K562 (cell line): ENCODE measurements at regions not wholly inside any gene's neighbourhood (a gene's known extent, or its start where the extent isn't known, plus 50 kb on each side); places are given as distances from the start of the nearest gene placed in this dataset.
"Not testable (repeated sequence)": the region's sequence is repeated elsewhere in the genome, so short reads cannot be mapped to it uniquely, and the experiment has no call there.

Experiments used
- ATAC-seq: fragments of 200-7000 bp; cut with Tn5 transposase; 3 replicates; pipeline ENCODE4 v1.9.1; 2020; ENCODE audit warnings: moderate library complexity
- BruUV-seq: library from RNA; stranded (reverse); fragments of 400-500 nt; replicated peaks from 2 replicates; lab custom pipeline; 2021; lab: Mats Ljungman, UMichigan
- CTCF ChIA-PET: fragments of 300-600 bp; formaldehyde crosslinking; extraction: SDS; loops from one replicate; lab custom pipeline; 2021; ENCODE audit warnings: low intra/inter-chr PET ratio; lab: Yijun Ruan, JAX
- POLR2A ChIA-PET: fragments of 300-600, 350-650 bp; sonication (Branson Sonifier 250); formaldehyde crosslinking; extraction: SDS; loops from one replicate; lab custom pipeline; 2021; ENCODE audit warnings: antibody characterized with exemption, inconsistent platforms; lab: Yijun Ruan, JAX
- DNase-seq, 4 experiments: peaks; one replicate each; pipeline versions ENCODE4 v3.0.0 to v3.0.0-alpha.2; 2011 to 2018; ENCODE audit warnings: low spot score in 3 of 4, mixed read lengths in 3 of 4; ENCODE audit errors: extremely low read depth in 1 of 4
- FAIRE-seq: peaks from 2 replicates; lab custom pipeline; 2011; peaks lifted over from hg19 to GRCh38; lab: Jason Lieb, UNC
- H2AFZ ChIP-seq: 2 replicates; pipeline ENCODE4 v1.6.0; 2011; ENCODE audit warnings: low read depth, low read length, control low read depth, inconsistent platforms
- H3K27ac ChIP-seq: fragments of 200-600 bp; 3 replicates; pipeline ENCODE4 v1.8.0; 2011; ENCODE audit warnings: low read depth, mild to moderate bottlenecking, control low read depth, inconsistent platforms, low read length, moderate library complexity, mixed read lengths; ENCODE audit errors: extremely low read depth
- H3K27me3 ChIP-seq, 2 experiments: fragments of 300-600 bp in 1 of 2; 2 replicates in 1 of 2; 3 replicates in 1 of 2; pipeline versions ENCODE4 v1.6.0 to v1.8.0; 2011; ENCODE audit warnings: inconsistent platforms in 2 of 2, low read length in 2 of 2, mild to moderate bottlenecking in 1 of 2, mixed read lengths in 1 of 2, moderate library complexity in 1 of 2; ENCODE audit not compliant: control insufficient read depth in 2 of 2, insufficient read depth in 2 of 2
- H3K36me3 ChIP-seq: fragments of 300-600 bp; 3 replicates; pipeline ENCODE4 v1.8.0; 2011; ENCODE audit warnings: mild to moderate bottlenecking, low read length, inconsistent platforms; ENCODE audit not compliant: control insufficient read depth, insufficient read depth
- H3K4me1 ChIP-seq, 2 experiments: fragments of 200-600 bp in 1 of 2; replicated peaks in 1 of 2; 2 replicates in 1 of 2; 3 replicates in 1 of 2; pipeline versions ENCODE4 v1.5.1 to v1.8.0; 2011; ENCODE audit warnings: inconsistent platforms in 2 of 2, low read length in 2 of 2, mild to moderate bottlenecking in 1 of 2, mixed read lengths in 1 of 2, moderate library complexity in 1 of 2; ENCODE audit not compliant: control insufficient read depth in 2 of 2, insufficient read depth in 2 of 2
- H3K4me2 ChIP-seq: 2 replicates; pipeline ENCODE4 v1.6.1; 2011; ENCODE audit warnings: low read length, control low read depth, inconsistent platforms, mixed read lengths; ENCODE audit not compliant: insufficient read depth
- H3K4me3 ChIP-seq: fragments of 200-600 bp; sonication (generic), shearing (Covaris generic); 2 replicates; pipeline ENCODE4 v1.5.1; 2016; ENCODE audit warnings: control low read depth, inconsistent platforms
- H3K79me2 ChIP-seq: fragments of 200-600 bp; 3 replicates; pipeline ENCODE4 v1.8.0; 2011; ENCODE audit warnings: low read length, inconsistent platforms; ENCODE audit not compliant: control insufficient read depth, insufficient read depth
- H3K9ac ChIP-seq, 2 experiments: 2 replicates each; pipeline versions ENCODE4 v1.6.0 to v1.6.1; 2011; ENCODE audit warnings: low read depth in 2 of 2, low read length in 2 of 2, control low read depth in 1 of 2, inconsistent platforms in 1 of 2, mild to moderate bottlenecking in 1 of 2, mixed read lengths in 1 of 2; ENCODE audit not compliant: insufficient read depth in 1 of 2
- H3K9me1 ChIP-seq: one replicate; pipeline ENCODE4 v1.6.0; 2011; ENCODE audit warnings: inconsistent platforms, mild to moderate bottlenecking, low read length, moderate library complexity; ENCODE audit not compliant: control insufficient read depth, insufficient read depth
- H3K9me3 ChIP-seq: replicated peaks from 2 replicates; pipeline ENCODE4 v1.5.1; 2011; ENCODE audit warnings: low read depth, low read length, inconsistent platforms; ENCODE audit not compliant: control insufficient read depth, insufficient read depth
- H4K20me1 ChIP-seq: replicated peaks from 2 replicates; pipeline ENCODE4 v1.6.1; 2011; ENCODE audit warnings: low read length, inconsistent platforms, mixed read lengths; ENCODE audit not compliant: control insufficient read depth, insufficient read depth
- FOXK2 ChIP-seq, 2 experiments: fragments of 450-650 bp; IDR thresholded peaks in 1 of 2; conservative IDR thresholded peaks in 1 of 2; 2 replicates each; pipeline ENCODE4 v1.6.1; 2016; ENCODE audit warnings: low read depth in 2 of 2, mild to moderate bottlenecking in 1 of 2
- FOXM1 ChIP-seq, 2 experiments: fragments of 450-650 bp in 1 of 2; sonication (generic) in 1 of 2; formaldehyde crosslinking in 1 of 2; IDR thresholded peaks; 2 replicates each; pipeline versions ENCODE4 v1.6.1 to v1.9.0; 2017 to 2022; ENCODE audit warnings: low read depth in 2 of 2, mild to moderate bottlenecking in 2 of 2, missing genetic modification reagents in 1 of 2, moderate library complexity in 1 of 2
- HMG20B ChIP-seq: fragments of 250-450 bp; sonication (Bioruptor Pico); IDR thresholded peaks from 2 replicates; pipeline ENCODE4 v1.5.0; 2021; ENCODE audit warnings: mild to moderate bottlenecking
- KAT7 ChIP-seq: sonication (generic); formaldehyde crosslinking; IDR thresholded peaks from 2 replicates; pipeline ENCODE4 v1.8.0; 2022; ENCODE audit warnings: missing genetic modification reagents, mild to moderate bottlenecking, borderline replicate concordance
- NCOA1 ChIP-seq: fragments of 450-650 bp; IDR thresholded peaks from 2 replicates; pipeline ENCODE4 v1.6.1; 2016; ENCODE audit warnings: low read depth
- SRSF9 ChIP-seq: fragments of 200-400 bp; formaldehyde crosslinking; IDR thresholded peaks from 2 replicates; pipeline ENCODE4 v1.6.1; 2017; ENCODE audit warnings: low read depth, low read length, borderline replicate concordance
- THAP7 ChIP-seq: fragments of 250-450 bp; sonication (Bioruptor Pico); IDR thresholded peaks from 2 replicates; pipeline ENCODE4 v1.5.0; 2021
- ZBTB1 ChIP-seq: sonication (generic); formaldehyde crosslinking; IDR thresholded peaks from 2 replicates; pipeline ENCODE4 v1.8.1; 2023; ENCODE audit warnings: missing genetic modification reagents, low read depth, mild to moderate bottlenecking, borderline replicate concordance
- ZNF124 ChIP-seq: sonication (generic); formaldehyde crosslinking; IDR thresholded peaks from 2 replicates; pipeline ENCODE4 v1.8.1; 2022; ENCODE audit warnings: missing genetic modification reagents
- WGBS: fragments of 100-300 bp; shearing (Covaris generic); methylation state at CpG from one replicate; pipeline ENCODE4 v1.1.6; 2016; ENCODE audit warnings: low coverage, mixed read lengths; ENCODE audit not compliant: insufficient coverage; ENCODE audit errors: missing lambda C conversion rate; 5-methylcytosine and 5-hydroxymethylcytosine counted together
- in situ Hi-C: fragments of 300-500 bp; cut with MboI; formaldehyde crosslinking; loops from 4 replicates; pipeline ENCODE4 v1.15.0; 2018; ENCODE audit warnings: inconsistent platforms, mixed read lengths
- intact Hi-C: fragments of 100-400 bp; cut with micrococcal nuclease; formaldehyde crosslinking; loops from 2 replicates; pipeline ENCODE4 v1.14.2; 2022
- TF ChIP-seq, protein P1 (sequence below): IDR thresholded peaks from 2 replicates; pipeline ENCODE4 v1.6.1; 2011; ENCODE audit not compliant: insufficient read length; ENCODE audit errors: extremely low read depth

DNA sequence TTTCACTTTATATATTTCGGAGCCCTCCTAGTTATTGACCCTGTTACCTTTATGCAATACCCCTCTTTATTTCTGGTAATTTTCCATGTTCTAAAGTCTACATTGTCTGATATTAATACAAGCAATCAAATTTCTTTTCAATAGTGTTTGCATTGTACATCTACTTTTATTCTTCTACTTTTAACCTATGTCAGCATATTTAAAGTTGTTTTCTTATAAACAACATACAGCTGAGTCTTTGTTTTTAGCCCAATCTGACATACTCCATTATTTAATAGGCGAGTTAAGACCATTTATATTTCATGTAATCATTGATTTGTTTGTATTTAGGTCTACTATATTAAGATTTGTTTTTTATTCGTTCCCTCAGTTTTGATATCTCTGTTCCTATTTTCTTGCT is 108.5 kb upstream of the SPACA7 start (continued):
- no peak for TF ChIP-seq ZNF124 (CRISPR knock-in tag)
- TF ChIP-seq, all 486 proteins: peak for 5

GRCh38 chr13:112270951-112271350 is 105.2 kb upstream of the SPACA7 start:
- H3K4me3 ChIP-seq = no peak overlapping the region
- H3K4me2 ChIP-seq = no peak overlapping the region
- ATAC-seq (no peak), DNase-seq (no peak), FAIRE-seq (no peak)
- intact Hi-C loops = no loop called here
- BruUV-seq = no TSS peak
- no peaks in the 10 kb centered on the region for H3K36me3 ChIP-seq
- TF ChIP-seq THAP7 = no peak
- no peak for TF ChIP-seq HMG20B
- no peak for TF ChIP-seq FOXM1 (IDR thresholded peaks at IDR 0.05; ENCODE audit: low read depth)
- TF ChIP-seq FOXM1 (CRISPR knock-in tag; IDR thresholded peaks at IDR 0.05; ENCODE audit: low read depth) = no peak
- no peak for TF ChIP-seq ZBTB1 (CRISPR knock-in tag)
- TF ChIP-seq SRSF9 = no peak
- no peak for TF ChIP-seq NCOA1
- TF ChIP-seq KAT7 (CRISPR knock-in tag) = no peak
- TF ChIP-seq FOXK2 (conservative IDR thresholded peaks at IDR 0.05 in 1 of 2, IDR thresholded peaks at IDR 0.05 in 1 of 2; ENCODE audit: low read depth in 2 of 2) = no peak
- TF ChIP-seq, protein P1, sequence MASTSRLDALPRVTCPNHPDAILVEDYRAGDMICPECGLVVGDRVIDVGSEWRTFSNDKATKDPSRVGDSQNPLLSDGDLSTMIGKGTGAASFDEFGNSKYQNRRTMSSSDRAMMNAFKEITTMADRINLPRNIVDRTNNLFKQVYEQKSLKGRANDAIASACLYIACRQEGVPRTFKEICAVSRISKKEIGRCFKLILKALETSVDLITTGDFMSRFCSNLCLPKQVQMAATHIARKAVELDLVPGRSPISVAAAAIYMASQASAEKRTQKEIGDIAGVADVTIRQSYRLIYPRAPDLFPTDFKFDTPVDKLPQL = no peak
- no peak overlapping the region for H3K27ac ChIP-seq
- POLR2A ChIA-PET = no interaction called here
- CTCF ChIA-PET = no interaction called here
- no peaks in the 10 kb centered on the region for H3K79me2 ChIP-seq
- H3K9ac ChIP-seq = no peak overlapping the region
- H3K4me1 ChIP-seq = no peaks in the 10 kb centered on the region
- H2AFZ ChIP-seq = no peak overlapping the region
- H3K27me3 ChIP-seq = peaks cover 0 to 7% of the 10 kb centered on the region in 2 experiments; a peak in 1 of 5 replicates
- in situ Hi-C loops = loop anchor here (10.0 kb wide), 1 partner anchor 54 kb away; no protein-coding TSS in a partner anchor
- H3K9me3 ChIP-seq = no peaks in the 10 kb centered on the region
- WGBS = 3% methylated on average over 2 of the region's 2 CpGs
- H3K9me1 ChIP-seq = no peaks in the 10 kb centered on the region
- H4K20me1 ChIP-seq = no peaks in the 10 kb centered on the region

GRCh38 chr13:112286733-112287132 is 89.4 kb upstream of the SPACA7 start:
- H2AFZ ChIP-seq, H3K4me2 ChIP-seq, CTCF ChIA-PET, H3K79me2 ChIP-seq, H3K4me1 ChIP-seq, H3K4me3 ChIP-seq, DNase-seq, POLR2A ChIA-PET, ATAC-seq, H3K27me3 ChIP-seq, H3K36me3 ChIP-seq, intact Hi-C loops, H3K9me1 ChIP-seq, H4K20me1 ChIP-seq, H3K27ac ChIP-seq, BruUV-seq, H3K9me3 ChIP-seq, FAIRE-seq, H3K9ac ChIP-seq, in situ Hi-C loops: not testable (repeated sequence)
